Naive thymus-derived CD4-positive, alpha-beta T cell (primary cell): ENCODE measurements at regions not wholly inside any gene's neighbourhood (a gene's known extent, or its start where the extent isn't known, plus 50 kb on each side); places are given as distances from the start of the nearest gene placed in this dataset.
"Not testable (repeated sequence)": the region's sequence is repeated elsewhere in the genome, so short reads cannot be mapped to it uniquely, and the experiment has no call there.

Experiments used
- ATAC-seq: fragments of 150-1000 bp; cut with Tn5 transposase; 2 replicates; pipeline ENCODE4 v1.10.0; 2021; ENCODE audit warnings: mild to moderate bottlenecking, moderate library complexity
- CTCF ChIA-PET: fragments of 350-600 bp; sonication (Branson Sonifier 250); formaldehyde crosslinking; loops from one replicate; lab custom pipeline; 2021; ENCODE audit warnings: antibody characterized with exemption; lab: Charles Lee
- POLR2A ChIA-PET: fragments of 350-600 bp; sonication (Branson Sonifier 250); formaldehyde crosslinking; loops from one replicate; lab custom pipeline; 2021; ENCODE audit warnings: antibody characterized with exemption, inconsistent platforms; lab: Charles Lee
- DNase-seq, 9 donors: peaks; one replicate each; pipeline versions ENCODE4 v3.0.0 to v3.0.0-alpha.2; 2020 to 2022; ENCODE audit warnings: mixed read lengths in 1 of 9
- H3K27ac ChIP-seq: one replicate; pipeline ENCODE4 v1.7.0; 2013; ENCODE audit warnings: mild to moderate bottlenecking, low read depth, low read length, moderate library complexity
- H3K27me3 ChIP-seq, 2 donors: one replicate each; pipeline ENCODE4 v1.7.0; 2013; ENCODE audit warnings: low read length in 2 of 2, mild to moderate bottlenecking in 2 of 2, moderate library complexity in 2 of 2; ENCODE audit not compliant: control insufficient read depth in 2 of 2, insufficient read depth in 2 of 2
- H3K36me3 ChIP-seq, 3 experiments: 1 replicate in 2 of 3; 2 replicates in 1 of 3; pipeline ENCODE4 v1.7.0; 2013; ENCODE audit warnings: low read length in 3 of 3, mild to moderate bottlenecking in 3 of 3, moderate library complexity in 1 of 3; ENCODE audit not compliant: insufficient read depth in 3 of 3, control insufficient read depth in 2 of 3
- H3K4me1 ChIP-seq, 2 donors: one replicate each; pipeline ENCODE4 v1.7.0; 2013; ENCODE audit warnings: low read length in 2 of 2, mild to moderate bottlenecking in 2 of 2, moderate library complexity in 1 of 2; ENCODE audit not compliant: control insufficient read depth in 2 of 2, insufficient read depth in 2 of 2
- H3K4me3 ChIP-seq: 2 replicates; pipeline ENCODE4 v1.7.0; 2013; ENCODE audit warnings: mild to moderate bottlenecking, low read length
- H3K9me3 ChIP-seq, 3 experiments: 1 replicate in 2 of 3; 2 replicates in 1 of 3; pipeline ENCODE4 v1.7.0; 2013; ENCODE audit warnings: low read length in 3 of 3; ENCODE audit not compliant: control insufficient read depth in 2 of 3
- H3K27ac Mint-ChIP-seq, 9 donors: one replicate each; pipeline ENCODE4 v1.8.0; 2020 to 2022; ENCODE audit warnings: mixed read lengths in 9 of 9, mild to moderate bottlenecking in 8 of 9, moderate library complexity in 5 of 9, inconsistent platforms in 2 of 9
- H3K27me3 Mint-ChIP-seq, 5 donors: one replicate each; pipeline ENCODE4 v1.8.0; 2021 to 2022; ENCODE audit warnings: mixed read lengths in 5 of 5, mild to moderate bottlenecking in 1 of 5
- H3K36me3 Mint-ChIP-seq, 5 donors: one replicate each; pipeline ENCODE4 v1.8.0; 2020 to 2022; ENCODE audit warnings: mixed read lengths in 5 of 5, mild to moderate bottlenecking in 3 of 5, inconsistent platforms in 1 of 5
- H3K4me1 Mint-ChIP-seq, 7 donors: one replicate each; pipeline ENCODE4 v1.8.0; 2020 to 2022; ENCODE audit warnings: mixed read lengths in 7 of 7, mild to moderate bottlenecking in 3 of 7, inconsistent platforms in 1 of 7
- H3K4me3 Mint-ChIP-seq, 10 donors: one replicate each; pipeline ENCODE4 v1.8.0; 2020 to 2022; ENCODE audit warnings: mild to moderate bottlenecking in 10 of 10, mixed read lengths in 10 of 10, moderate library complexity in 6 of 10, inconsistent platforms in 2 of 10
- H3K9me3 Mint-ChIP-seq, 11 donors: one replicate each; pipeline ENCODE4 v1.8.0; 2020 to 2022; ENCODE audit warnings: mixed read lengths in 11 of 11, mild to moderate bottlenecking in 4 of 11, inconsistent platforms in 1 of 11, moderate library complexity in 1 of 11
- intact Hi-C, 2 donors: fragments of 100-400 bp; cut with micrococcal nuclease; formaldehyde crosslinking; loops; one replicate each; pipeline ENCODE4 v1.15.1; 2023

DNA sequence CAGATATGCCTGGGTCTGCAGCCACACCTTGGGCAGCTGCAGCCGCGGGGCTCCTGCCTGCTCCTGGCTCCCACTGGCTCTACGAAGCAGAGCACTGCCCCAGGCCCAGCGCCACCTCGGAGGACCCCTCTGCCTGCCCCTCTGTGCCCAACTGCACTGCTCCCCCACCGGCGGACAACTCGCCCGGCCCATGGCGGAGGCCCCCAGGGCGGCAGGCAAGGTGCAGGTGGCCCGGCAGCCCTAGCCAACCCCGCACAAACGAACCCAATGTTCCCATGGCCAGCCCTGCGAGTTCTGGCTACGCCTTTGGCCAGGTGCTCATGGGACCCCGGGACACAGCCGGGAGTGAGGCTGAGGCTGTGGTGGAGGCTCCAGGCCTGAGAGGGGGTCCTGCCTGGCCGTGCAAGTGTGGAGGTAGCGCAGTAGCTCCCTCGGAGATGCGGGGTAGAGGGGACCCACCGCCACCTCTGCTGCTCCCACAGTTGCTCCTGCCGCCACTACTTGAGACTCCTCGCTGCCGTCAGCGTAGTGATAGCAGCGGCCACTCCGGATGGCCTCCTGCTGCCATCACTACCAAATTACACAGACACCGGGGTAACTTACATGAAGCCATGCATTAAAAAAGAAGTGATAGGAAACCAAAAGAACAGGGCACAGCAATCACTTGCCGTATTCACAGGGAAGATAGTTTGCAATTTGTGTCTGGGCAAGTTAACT is 97.3 kb upstream of the SP4 start:
- H3K9me3 Mint-ChIP-seq, result peaks cover 0 to 19% (median 0%) of the 10 kb centered on the region in 11 donors
- peaks cover 0 to 12% (median 0%) of the 10 kb centered on the region in 7 donors for H3K4me1 Mint-ChIP-seq
- DNase-seq (no peak), ATAC-seq (no peak)
- H3K27me3 Mint-ChIP-seq, result no peaks in the 10 kb centered on the region
- peaks cover 0 to 33% (median 0%) of the 10 kb centered on the region in 5 donors for H3K36me3 Mint-ChIP-seq
- H3K36me3 ChIP-seq, result no peaks in the 10 kb centered on the region
- H3K4me3 ChIP-seq, result no peak overlapping the region
- no peak overlapping the region for H3K4me3 Mint-ChIP-seq
- ChIA-PET POLR2A (no interaction called here), CTCF (no interaction called here)
- H3K27ac Mint-ChIP-seq, result no peak overlapping the region
- no peak overlapping the region for H3K27ac ChIP-seq
- no peaks in the 10 kb centered on the region for H3K4me1 ChIP-seq
- H3K27me3 ChIP-seq, result no peaks in the 10 kb centered on the region
- H3K9me3 ChIP-seq, result no peaks in the 10 kb centered on the region
- intact Hi-C loops, result no loop called here

GRCh38 chr7:21334906-21335305 is 93.0 kb upstream of the SP4 start:
- ATAC-seq, result no peak
- Mint-ChIP-seq H3K36me3 (peaks cover 0 to 38% (median 0%) of the 10 kb centered on the region in 5 donors), H3K27ac (peak overlapping the region in 1 of 9 donors; percentile 4), H3K4me1 (peaks cover 7 to 38% (median 13%) of the 10 kb centered on the region in 7 donors), H3K9me3 (peaks cover 0 to 22% (median 0%) of the 10 kb centered on the region in 11 donors), H3K27me3 (no peaks in the 10 kb centered on the region), H3K4me3 (no peak overlapping the region)
- peaks cover 7 to 15% of the 10 kb centered on the region in 2 donors for H3K4me1 ChIP-seq
- ChIA-PET POLR2A (no interaction called here), CTCF (no interaction called here)
- intact Hi-C loops, result loop anchor here (5.0 kb wide), 3 partner anchors 33 to 92 kb away; partner anchors contain the start of gene SP4 (in 1 of the 2)
- no peaks in the 10 kb centered on the region for H3K27me3 ChIP-seq
- DNase-seq, result no peak
- H3K4me3 ChIP-seq, result no peak overlapping the region
- H3K36me3 ChIP-seq, result no peaks in the 10 kb centered on the region
- H3K27ac ChIP-seq, result no peak overlapping the region
- H3K9me3 ChIP-seq, result no peaks in the 10 kb centered on the region

- DNase-seq, result no peak
- POLR2A ChIA-PET, result interaction anchor here (0.7 kb wide), 1 partner anchor 55 kb away, joined by 3 read pairs; no protein-coding TSS in a partner anchor
- H3K27me3 ChIP-seq, result no peaks in the 10 kb centered on the region
- Mint-ChIP-seq H3K9me3 (peaks cover 0 to 36% (median 0%) of the 10 kb centered on the region in 11 donors), H3K27me3 (no peaks in the 10 kb centered on the region), H3K4me3 (no peak overlapping the region), H3K27ac (peak overlapping the region in 1 of 9 donors; percentile 5), H3K4me1 (peaks cover 7 to 54% (median 13%) of the 10 kb centered on the region in 7 donors), H3K36me3 (peaks cover 0 to 55% (median 0%) of the 10 kb centered on the region in 5 donors)
- intact Hi-C loops, result loop anchor here (5.0 kb wide), 3 partner anchors 34 to 91 kb away; partner anchors contain the start of gene SP4 (in 1 of the 2)
- no peak for ATAC-seq
- H3K9me3 ChIP-seq, result no peaks in the 10 kb centered on the region
- peaks cover 7 to 15% of the 10 kb centered on the region in 2 donors for H3K4me1 ChIP-seq
- no peak overlapping the region for H3K4me3 ChIP-seq
- no peak overlapping the region for H3K27ac ChIP-seq
- no peaks in the 10 kb centered on the region for H3K36me3 ChIP-seq
- CTCF ChIA-PET, result interaction anchor here (1.1 to 1.2 kb wide), 2 partner anchors 36 to 170 kb away, joined by 3 read pairs; no protein-coding TSS in a partner anchor
These were observed 91.1 kb upstream of the SP4 start for GRCh38 chr7:21336743-21337142.

GRCh38 chr7:21338728-21339164 is 89.1 kb upstream of the SP4 start:
- Histone ChIP-seq H3K4me3 (peak overlapping the region; percentile 33), H3K4me1 (peaks cover 7 to 15% of the 10 kb centered on the region in 2 donors), H3K36me3 (no peaks in the 10 kb centered on the region), H3K27ac (peak overlapping the region; percentile 32), H3K9me3 (no peaks in the 10 kb centered on the region), H3K27me3 (no peaks in the 10 kb centered on the region)
- POLR2A ChIA-PET, result interaction anchor here (0.6 to 1.4 kb wide), 4 partner anchors 22 to 91 kb away, joined by 3 to 6 read pairs (median 4); partner anchors contain the start of gene SP4
- Mint-ChIP-seq H3K27ac (peak overlapping the region; percentile 30 to 95 (median 75)), H3K4me3 (peak overlapping the region; percentile 9 to 72 (median 50)), H3K9me3 (peaks cover 0 to 41% (median 0%) of the 10 kb centered on the region in 11 donors), H3K27me3 (no peaks in the 10 kb centered on the region), H3K36me3 (peaks cover 0 to 70% (median 0%) of the 10 kb centered on the region in 5 donors), H3K4me1 (peaks cover 7 to 70% (median 13%) of the 10 kb centered on the region in 7 donors)
- CTCF ChIA-PET, result interaction anchor here (0.6 to 0.9 kb wide), 2 partner anchors 13 to 75 kb away, joined by 3 to 4 read pairs; no protein-coding TSS in a partner anchor
- intact Hi-C loops, result loop anchor here (1.0 to 5.0 kb wide), 7 partner anchors 14 to 89 kb away; partner anchors contain the start of gene SP4 (in 1 of the 2)
- peak; percentile 95 for ATAC-seq
- DNase-seq, result peak in 5 of 9 donors; percentile 4 to 58 (median 10)

- Mint-ChIP-seq H3K36me3 (peaks cover 0 to 59% (median 0%) of the 10 kb centered on the region in 5 donors), H3K4me1 (peaks cover 0 to 51% (median 0%) of the 10 kb centered on the region in 7 donors), H3K9me3 (peaks cover 0 to 39% (median 0%) of the 10 kb centered on the region in 11 donors)
- H3K4me1 ChIP-seq, H3K27me3 ChIP-seq, H3K4me3 Mint-ChIP-seq, ATAC-seq, H3K27ac Mint-ChIP-seq, H3K36me3 ChIP-seq, H3K4me3 ChIP-seq, H3K9me3 ChIP-seq, CTCF ChIA-PET, H3K27me3 Mint-ChIP-seq, H3K27ac ChIP-seq, intact Hi-C loops, DNase-seq: not testable (repeated sequence)
- POLR2A ChIA-PET, result interaction anchor here (0.6 kb wide), 1 partner anchor 227 kb away, joined by 3 read pairs; no protein-coding TSS in a partner anchor
These were observed 83.0 kb upstream of the SP4 start for GRCh38 chr7:21344900-21345299.

DNA sequence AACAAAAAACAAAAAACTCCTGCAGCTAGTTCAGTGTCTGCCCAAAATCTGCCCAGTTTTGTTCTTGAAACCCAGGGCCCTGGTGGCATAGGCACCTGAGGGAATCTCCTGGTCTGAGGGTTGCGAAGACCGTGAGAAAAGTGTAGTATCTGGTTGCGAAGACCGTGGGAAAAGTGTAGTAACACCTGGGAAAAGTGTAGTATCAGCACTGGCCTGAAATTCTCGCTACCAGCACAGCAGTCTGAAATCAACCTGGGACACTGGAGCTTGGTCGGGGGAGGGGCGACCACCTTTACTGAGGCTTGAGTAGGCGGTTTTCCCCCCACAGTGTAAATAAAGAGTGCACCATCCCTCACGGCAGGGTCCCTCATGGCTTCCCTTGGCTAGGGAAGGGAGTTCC is 82.5 kb upstream of the SP4 start:
- intact Hi-C loops, result no loop called here
- no peaks in the 10 kb centered on the region for H3K4me1 ChIP-seq
- Mint-ChIP-seq H3K4me3 (no peak overlapping the region), H3K9me3 (peaks cover 0 to 34% (median 0%) of the 10 kb centered on the region in 11 donors), H3K27ac (no peak overlapping the region), H3K4me1 (peaks cover 0 to 46% (median 0%) of the 10 kb centered on the region in 7 donors), H3K27me3 (no peaks in the 10 kb centered on the region), H3K36me3 (peaks cover 0 to 54% (median 0%) of the 10 kb centered on the region in 5 donors)
- no peaks in the 10 kb centered on the region for H3K27me3 ChIP-seq
- DNase-seq (no peak), ATAC-seq (no peak)
- no peaks in the 10 kb centered on the region for H3K36me3 ChIP-seq
- no peak overlapping the region for H3K27ac ChIP-seq
- CTCF ChIA-PET, result no interaction called here
- H3K4me3 ChIP-seq, result no peak overlapping the region
- H3K9me3 ChIP-seq, result no peaks in the 10 kb centered on the region
- POLR2A ChIA-PET, result interaction anchor here (0.6 kb wide), 1 partner anchor 227 kb away, joined by 3 read pairs; no protein-coding TSS in a partner anchor
